CD4-positive, alpha-beta T cell treated with Interleukin-2 at 100 ng/mL for 4 hours (primary cell): ENCODE measurements at regions not wholly inside any gene's neighbourhood (a gene's known extent, or its start where the extent isn't known, plus 50 kb on each side); places are given as distances from the start of the nearest gene placed in this dataset.

ENCODE experiments used
- DNase-seq: peaks from one replicate; pipeline ENCODE4 v3.0.0-alpha.2; 2020; ENCODE audit warnings: low spot score

DNA sequence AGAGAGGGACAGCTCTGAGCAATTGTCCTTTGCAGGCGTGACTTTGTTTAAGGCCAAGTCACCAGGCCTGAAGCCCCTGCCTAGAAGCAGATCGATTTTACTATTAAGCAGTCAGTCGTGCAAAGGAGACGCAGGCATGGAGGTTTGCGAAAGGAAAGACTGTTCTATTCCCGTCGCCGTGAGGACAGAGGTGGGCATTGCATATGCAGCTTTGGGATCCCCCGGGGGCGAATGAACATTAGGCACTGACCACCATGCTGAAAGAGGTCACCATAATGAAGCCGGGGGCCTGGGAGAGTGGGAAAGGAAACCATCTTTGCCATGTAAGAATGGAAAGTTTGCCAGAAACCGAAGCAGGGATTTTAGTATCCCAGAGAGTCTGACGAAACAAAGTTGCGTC, 231.6 kb downstream of the BCL11A start:
- DNase-seq: no peak

- DNase-seq: no peak
Measured at GRCh38 chr2:60320724-60321123, 232.7 kb downstream of the BCL11A start.

DNA sequence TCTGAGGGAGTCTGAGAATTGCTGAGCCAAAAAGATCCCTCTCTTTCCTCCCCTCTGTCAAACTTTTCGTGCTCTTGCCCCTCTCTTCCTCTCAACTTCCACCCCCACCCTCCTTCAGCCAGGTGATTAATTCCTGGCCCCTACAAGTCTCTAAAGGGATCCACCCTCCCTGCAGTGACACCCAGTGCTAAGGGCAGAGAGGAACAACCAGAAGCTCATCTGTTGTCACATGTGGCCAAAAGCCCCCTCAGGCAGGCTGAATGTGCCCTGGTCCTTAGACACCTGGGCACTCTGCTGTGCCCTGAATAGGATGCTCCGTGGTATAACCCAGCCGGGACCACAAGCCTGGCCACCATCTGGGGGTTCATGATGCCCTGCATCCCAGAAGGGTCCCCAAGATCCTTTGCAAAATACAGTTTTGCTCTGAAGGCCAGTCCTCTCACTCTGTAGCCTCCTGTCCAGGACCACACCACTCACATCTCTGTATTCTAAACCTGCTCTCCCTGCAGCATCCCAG, 234.4 kb downstream of the BCL11A start:
- no peak for DNase-seq

DNA sequence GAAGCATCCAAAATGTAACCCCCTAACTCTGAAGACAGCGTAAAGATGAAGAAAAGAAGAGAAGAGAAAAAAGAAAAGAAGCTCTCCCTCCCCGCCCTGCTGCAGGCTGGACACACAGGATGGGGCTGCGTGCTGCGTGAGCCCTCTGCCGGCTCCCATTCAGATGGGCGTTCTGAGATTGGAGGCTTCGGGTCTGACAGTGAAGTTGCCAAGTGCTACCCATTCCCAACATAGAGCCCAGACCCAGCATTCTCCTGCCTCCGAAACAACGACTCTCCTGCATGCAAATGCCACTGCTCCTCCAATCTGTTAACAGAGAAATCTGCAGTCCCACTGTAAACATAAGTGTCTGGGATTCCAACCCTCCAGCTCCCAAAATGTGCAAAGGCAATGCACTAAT, 234.9 kb downstream of the BCL11A start:
- DNase-seq: no peak

DNA sequence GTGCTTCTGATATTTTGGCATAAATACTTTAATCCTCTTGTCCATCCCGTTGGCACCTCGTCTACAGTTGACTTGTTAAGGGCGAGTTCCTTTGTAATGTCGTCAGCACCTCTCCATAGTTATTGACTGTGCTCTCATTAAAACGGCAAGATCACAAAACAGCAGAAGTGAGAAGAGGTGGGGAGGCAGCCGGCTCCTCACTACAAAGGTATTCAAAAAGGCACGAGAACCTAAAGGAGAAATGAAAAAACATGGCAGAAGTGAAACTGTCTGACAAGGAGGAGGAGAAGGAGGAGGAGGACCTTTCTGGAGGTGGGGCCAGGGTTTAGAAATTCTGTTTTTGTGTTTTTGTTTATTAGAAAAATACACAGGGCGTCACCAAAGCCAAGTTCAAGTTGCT, 235.6 kb downstream of the BCL11A start:
- no peak for DNase-seq

DNA sequence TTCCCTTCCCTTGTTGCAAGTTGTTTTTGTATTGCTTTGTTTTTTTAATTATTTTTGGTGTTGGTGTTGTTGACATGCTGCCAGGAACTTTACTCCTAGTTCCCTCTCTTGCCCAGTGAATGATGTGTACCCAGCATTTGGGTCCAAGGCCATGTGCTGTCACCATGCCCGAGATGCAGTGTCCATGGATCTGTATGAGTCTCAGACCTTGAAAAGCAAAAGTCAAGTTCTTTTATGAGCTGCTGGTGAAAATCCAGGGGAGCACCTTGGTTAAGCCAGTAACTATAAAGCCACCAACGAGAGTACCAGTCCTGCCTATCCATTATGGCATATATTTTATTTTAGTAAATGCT, 236.4 kb downstream of the BCL11A start:
- no peak for DNase-seq

GRCh38 chr2:60316381-60317033, 236.9 kb downstream of the BCL11A start:
- DNase-seq: no peak

- no peak for DNase-seq
Measured at GRCh38 chr2:60313470-60314172, 239.8 kb downstream of the BCL11A start.

- no peak for DNase-seq
Measured at GRCh38 chr2:60312618-60313017, 240.8 kb downstream of the BCL11A start.

DNA sequence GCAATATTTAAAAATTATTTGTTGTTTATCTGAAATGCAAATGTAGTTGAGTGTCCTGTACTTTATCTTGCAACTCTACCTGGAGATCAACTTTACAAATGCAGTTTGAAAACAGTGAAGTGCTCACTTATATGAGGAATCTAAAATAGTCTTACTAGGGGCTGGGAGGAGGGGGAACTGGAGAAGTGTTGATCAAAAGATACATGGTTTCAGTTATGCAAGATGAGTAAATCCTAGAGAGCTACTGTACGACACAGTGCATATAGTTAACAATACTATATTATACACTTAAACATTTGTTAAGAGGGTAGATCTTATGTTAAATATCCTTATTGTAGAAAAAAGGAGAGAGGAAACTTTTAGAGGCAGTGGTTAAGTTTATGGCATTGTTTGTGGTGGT, 241.9 kb downstream of the BCL11A start:
- DNase-seq: no peak

- DNase-seq: no peak
Measured at GRCh38 chr2:60309941-60310660, 243.4 kb downstream of the BCL11A start.

DNA sequence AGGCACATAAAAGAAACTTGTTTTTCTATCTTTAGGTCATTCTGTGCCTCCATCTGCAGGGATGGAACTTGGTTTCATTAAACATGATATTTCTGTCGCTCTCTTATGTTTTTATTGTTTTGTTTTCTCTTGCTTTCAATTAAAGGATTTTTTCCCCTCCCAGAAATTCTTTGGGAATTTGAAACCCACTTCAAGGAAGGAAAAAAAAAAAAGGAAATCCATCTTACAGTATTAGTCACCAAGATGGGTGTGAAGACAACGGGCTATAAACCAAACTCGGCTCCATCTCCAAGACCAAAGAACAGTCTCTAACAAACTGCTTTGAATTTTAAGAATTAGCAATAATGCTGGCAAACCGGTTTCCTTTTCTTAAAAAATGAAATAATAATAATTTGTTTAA, 244.1 kb downstream of the BCL11A start:
- no peak for DNase-seq

- DNase-seq: no peak
Measured at GRCh38 chr2:60306267-60306861, 247.1 kb downstream of the BCL11A start.

GRCh38 chr2:60303680-60304079, 249.8 kb downstream of the BCL11A start:
- no peak for DNase-seq

GRCh38 chr2:60302377-60303126, 250.9 kb downstream of the BCL11A start:
- DNase-seq: no peak

GRCh38 chr2:60301726-60302125, 251.7 kb downstream of the BCL11A start:
- no peak for DNase-seq

DNA sequence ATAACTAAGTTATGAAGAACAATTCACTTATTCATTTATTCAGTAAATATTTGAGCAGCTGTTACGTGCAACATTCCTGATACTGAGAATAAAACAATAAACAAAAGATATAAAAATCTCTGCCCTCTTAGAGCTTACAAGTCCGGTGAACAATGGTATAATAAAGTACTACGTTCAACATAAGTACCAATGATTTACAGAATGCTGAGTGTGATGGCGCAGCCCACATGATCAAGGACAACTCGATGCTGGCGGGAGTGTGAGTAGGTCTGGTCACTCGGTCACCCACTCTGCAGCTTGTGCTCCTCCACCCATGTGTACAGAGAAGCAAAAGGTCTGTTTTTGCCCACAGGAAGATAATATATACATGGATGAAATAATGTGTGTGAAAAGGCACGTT, 254.3 kb downstream of the BCL11A start:
- no peak for DNase-seq

DNA sequence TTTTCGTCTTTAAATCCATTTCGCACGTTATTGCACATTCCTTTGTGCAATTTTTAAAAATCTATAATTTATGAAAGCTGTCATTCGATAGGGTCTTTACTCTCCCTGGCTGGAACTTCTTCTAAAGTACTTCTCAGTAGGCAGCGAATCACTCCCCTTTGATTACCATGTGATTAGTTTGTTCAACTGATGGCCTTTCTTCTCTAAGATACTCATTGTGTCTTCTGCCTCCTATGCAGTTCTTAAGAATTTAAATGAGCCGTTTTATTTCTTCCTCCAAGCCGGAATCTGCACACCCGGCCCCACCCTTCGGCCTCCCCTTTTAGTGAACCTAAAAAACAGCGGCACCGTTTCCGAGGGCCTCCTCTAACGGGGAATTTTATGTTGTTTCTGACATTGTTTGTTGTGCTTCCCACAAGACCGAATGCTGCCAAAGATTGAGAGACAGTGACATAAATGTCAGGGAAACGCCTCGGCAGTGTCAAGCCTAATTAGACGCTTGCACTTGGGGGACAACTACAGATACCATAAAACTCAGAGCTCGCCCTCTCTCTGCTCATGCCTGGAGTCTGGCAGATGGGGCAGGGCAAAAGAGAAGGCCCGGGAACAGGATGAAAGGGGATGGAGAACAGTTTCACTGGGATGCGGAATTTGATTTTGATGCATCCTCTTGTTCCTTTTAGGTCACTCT, 255.3 kb downstream of the BCL11A start:
- DNase-seq: no peak

DNA sequence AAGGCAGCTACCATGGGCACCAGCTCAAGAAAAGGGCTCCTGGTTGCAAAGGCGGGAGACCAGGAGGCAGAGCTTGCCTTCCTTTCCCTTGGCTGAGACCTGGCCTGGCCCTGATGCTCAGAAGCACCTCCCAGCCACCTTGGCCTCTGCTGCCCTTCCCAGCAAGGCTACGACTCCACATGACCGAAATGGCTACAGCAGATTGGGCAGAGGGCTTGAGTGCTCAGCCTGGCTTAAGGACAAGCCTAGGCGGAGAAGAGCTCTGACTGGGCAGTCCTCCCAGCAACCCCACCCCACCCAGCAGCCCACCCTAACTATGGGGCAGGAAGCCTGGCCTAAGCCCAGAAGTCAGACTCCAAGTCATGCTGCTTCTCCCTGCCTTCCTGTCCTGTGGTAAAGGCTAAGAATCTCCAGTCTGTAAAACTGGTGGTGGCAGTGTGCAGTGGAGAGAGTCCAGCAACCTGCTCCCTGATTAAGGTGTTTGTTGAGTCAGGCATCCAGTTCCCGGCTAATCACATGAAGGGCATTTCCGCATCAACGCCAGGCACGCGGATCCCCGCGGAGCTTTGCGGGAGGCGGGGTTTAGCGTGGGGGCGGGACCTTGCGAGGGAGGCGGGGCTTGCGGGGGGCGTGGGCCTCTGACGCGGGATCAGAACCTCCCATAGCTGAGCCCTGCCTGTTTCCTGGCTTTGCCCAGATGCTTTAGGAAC, 256.0 kb downstream of the BCL11A start:
- no peak for DNase-seq

DNA sequence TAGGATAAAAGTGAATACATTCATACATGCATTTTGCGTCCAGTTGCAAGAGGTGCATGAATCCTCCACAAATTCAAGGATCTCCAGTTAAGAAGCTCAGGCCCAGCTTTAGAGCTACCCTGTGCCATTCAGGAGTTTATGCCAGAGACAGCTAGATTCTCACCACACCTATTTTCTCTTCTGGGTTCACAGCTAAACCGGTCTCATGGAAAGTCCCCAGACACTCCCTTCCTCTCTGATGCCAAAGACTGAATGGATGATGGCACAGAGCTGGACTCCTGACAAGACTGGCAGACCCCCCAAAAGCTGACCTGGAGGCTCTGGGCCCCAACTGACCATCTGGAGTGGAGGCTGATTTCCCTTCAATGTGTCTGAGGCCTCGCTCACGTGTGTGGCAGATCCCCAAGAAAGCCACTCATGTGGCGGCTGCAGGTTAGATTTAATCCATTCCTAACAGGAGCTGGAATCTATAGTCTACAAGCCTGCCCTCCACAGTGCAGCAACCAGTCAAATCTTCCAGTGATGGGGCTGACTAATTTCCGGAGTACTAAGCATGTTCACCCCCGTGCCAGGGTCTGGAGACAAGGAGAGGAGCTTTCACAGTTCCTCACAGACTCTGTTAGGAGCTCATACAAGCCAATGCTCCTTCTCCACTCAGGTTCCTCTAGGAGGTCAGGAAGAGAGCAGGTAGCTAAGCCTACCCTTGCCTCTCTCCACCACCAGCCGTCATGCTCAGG, 257.1 kb downstream of the BCL11A start:
- no peak for DNase-seq
